HepG2 (cell line): ENCODE measurements at regions not wholly inside any gene's neighbourhood (a gene's known extent, or its start where the extent isn't known, plus 50 kb on each side); places are given as distances from the start of the nearest gene placed in this dataset.

Experiments used
- BCL6 ChIP-seq: IDR thresholded peaks from 2 replicates; pipeline ENCODE4 v1.6.1; 2016; ENCODE audit warnings: missing genetic modification reagents, missing compliant biosample characterization
- NONO ChIP-seq, 2 experiments: fragments of 450-650 bp in 1 of 2; sonication (generic) in 1 of 2; formaldehyde crosslinking in 1 of 2; IDR thresholded peaks in 1 of 2; conservative IDR thresholded peaks in 1 of 2; 2 replicates each; pipeline versions ENCODE4 v1.6.1 to v1.8.0; 2017 to 2022; ENCODE audit warnings: mild to moderate bottlenecking in 1 of 2, missing genetic modification reagents in 1 of 2, moderate library complexity in 1 of 2
- RAD21 ChIP-seq: fragments of 450-650 bp; formaldehyde crosslinking; IDR thresholded peaks from 2 replicates; pipeline ENCODE4 v1.5.0; 2020; ENCODE audit warnings: mild to moderate bottlenecking
- TARDBP ChIP-seq: sonication (generic); formaldehyde crosslinking; IDR thresholded peaks from 2 replicates; pipeline ENCODE4 v1.8.0; 2022; ENCODE audit warnings: mild to moderate bottlenecking, missing genetic modification reagents
- ZNF468 ChIP-seq: sonication (generic); formaldehyde crosslinking; IDR thresholded peaks from 2 replicates; pipeline ENCODE4 v1.8.0; 2022; ENCODE audit warnings: mild to moderate bottlenecking, moderate library complexity, missing genetic modification reagents
- ZNF605 ChIP-seq: sonication (generic); formaldehyde crosslinking; IDR thresholded peaks from 2 replicates; pipeline ENCODE4 v1.8.0; 2022; ENCODE audit warnings: mild to moderate bottlenecking, missing genetic modification reagents
- TF ChIP-seq, protein P1 (sequence below): sonication (generic); formaldehyde crosslinking; IDR thresholded peaks from 2 replicates; pipeline ENCODE4 v1.4.0; 2020; ENCODE audit warnings: mild to moderate bottlenecking, missing genetic modification reagents, borderline replicate concordance
- TF ChIP-seq, protein P2 (sequence below): sonication (generic); formaldehyde crosslinking; IDR thresholded peaks from 2 replicates; pipeline ENCODE4 v1.4.0; 2020; ENCODE audit warnings: missing genetic modification reagents

DNA sequence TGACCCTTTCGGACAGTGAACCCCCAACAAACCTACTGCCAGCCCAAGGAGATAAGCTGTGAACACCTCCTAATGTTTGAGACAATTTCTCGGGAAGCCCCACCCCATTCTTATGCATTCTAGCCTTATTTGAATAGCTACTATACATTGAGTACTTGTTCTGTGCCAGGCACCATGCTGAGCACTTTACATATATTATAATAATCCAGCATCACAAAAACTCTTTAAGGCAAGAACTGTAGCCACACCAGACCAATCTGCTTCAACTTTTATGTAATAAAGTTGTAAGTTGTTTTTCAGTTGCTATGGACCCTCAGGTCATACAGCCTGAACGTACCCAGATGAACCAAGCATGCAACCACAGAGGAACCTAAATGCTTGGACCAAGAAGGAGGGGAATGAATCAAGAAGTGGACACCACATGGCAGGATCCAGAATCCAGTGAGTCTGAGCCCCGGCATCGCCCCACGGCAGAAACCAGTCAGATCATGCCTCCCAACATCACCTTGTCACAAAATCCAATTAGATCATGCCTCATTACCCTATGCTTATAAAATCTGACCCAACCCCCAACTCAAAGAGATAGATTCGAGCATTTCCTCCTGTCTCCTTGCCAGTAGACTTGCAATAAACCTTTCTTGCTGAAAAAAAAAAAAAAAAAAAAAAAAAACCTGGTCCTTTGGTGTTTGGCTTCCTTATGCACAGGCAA, 225.0 kb downstream of the QDPR start (continued):
- TF ChIP-seq, protein P1, sequence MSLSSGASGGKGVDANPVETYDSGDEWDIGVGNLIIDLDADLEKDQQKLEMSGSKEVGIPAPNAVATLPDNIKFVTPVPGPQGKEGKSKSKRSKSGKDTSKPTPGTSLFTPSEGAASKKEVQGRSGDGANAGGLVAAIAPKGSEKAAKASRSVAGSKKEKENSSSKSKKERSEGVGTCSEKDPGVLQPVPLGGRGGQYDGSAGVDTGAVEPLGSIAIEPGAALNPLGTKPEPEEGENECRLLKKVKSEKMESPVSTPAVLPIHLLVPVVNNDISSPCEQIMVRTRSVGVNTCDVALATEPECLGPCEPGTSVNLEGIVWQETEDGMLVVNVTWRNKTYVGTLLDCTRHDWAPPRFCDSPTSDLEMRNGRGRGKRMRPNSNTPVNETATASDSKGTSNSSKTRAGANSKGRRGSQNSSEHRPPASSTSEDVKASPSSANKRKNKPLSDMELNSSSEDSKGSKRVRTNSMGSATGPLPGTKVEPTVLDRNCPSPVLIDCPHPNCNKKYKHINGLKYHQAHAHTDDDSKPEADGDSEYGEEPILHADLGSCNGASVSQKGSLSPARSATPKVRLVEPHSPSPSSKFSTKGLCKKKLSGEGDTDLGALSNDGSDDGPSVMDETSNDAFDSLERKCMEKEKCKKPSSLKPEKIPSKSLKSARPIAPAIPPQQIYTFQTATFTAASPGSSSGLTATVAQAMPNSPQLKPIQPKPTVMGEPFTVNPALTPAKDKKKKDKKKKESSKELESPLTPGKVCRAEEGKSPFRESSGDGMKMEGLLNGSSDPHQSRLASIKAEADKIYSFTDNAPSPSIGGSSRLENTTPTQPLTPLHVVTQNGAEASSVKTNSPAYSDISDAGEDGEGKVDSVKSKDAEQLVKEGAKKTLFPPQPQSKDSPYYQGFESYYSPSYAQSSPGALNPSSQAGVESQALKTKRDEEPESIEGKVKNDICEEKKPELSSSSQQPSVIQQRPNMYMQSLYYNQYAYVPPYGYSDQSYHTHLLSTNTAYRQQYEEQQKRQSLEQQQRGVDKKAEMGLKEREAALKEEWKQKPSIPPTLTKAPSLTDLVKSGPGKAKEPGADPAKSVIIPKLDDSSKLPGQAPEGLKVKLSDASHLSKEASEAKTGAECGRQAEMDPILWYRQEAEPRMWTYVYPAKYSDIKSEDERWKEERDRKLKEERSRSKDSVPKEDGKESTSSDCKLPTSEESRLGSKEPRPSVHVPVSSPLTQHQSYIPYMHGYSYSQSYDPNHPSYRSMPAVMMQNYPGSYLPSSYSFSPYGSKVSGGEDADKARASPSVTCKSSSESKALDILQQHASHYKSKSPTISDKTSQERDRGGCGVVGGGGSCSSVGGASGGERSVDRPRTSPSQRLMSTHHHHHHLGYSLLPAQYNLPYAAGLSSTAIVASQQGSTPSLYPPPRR (CRISPR knock-in tag): no peak
- TF ChIP-seq BCL6 (CRISPR knock-in tag) (no peak), RAD21 (no peak), ZNF605 (no peak), TARDBP (CRISPR knock-in tag) (no peak), NONO (IDR thresholded peaks at IDR 0.05) (no peak), NONO (CRISPR knock-in tag; conservative IDR thresholded peaks at IDR 0.05) (no peak), ZNF468 (no peak)
- TF ChIP-seq, protein P2, sequence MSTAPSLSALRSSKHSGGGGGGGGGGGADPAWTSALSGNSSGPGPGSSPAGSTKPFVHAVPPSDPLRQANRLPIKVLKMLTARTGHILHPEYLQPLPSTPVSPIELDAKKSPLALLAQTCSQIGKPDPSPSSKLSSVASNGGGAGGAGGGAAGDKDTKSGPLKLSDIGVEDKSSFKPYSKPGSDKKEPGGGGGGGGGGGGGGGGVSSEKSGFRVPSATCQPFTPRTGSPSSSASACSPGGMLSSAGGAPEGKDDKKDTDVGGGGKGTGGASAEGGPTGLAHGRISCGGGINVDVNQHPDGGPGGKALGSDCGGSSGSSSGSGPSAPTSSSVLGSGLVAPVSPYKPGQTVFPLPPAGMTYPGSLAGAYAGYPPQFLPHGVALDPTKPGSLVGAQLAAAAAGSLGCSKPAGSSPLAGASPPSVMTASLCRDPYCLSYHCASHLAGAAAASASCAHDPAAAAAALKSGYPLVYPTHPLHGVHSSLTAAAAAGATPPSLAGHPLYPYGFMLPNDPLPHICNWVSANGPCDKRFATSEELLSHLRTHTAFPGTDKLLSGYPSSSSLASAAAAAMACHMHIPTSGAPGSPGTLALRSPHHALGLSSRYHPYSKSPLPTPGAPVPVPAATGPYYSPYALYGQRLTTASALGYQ (CRISPR knock-in tag): no peak
